ENCODE measurements at regions not wholly inside any gene's neighbourhood (a gene's known extent, or its start where the extent isn't known, plus 50 kb on each side); places are given as distances from the start of the nearest gene placed in this dataset.

GRCh38 chr3:75260-75659 is 121.3 kb upstream of the CHL1 start:
- H3K36me3 Mint-ChIP-seq (ENCODE audit: unreplicated experiment), result no peaks in the 10 kb centered on the region
- H3K4me1 Mint-ChIP-seq (ENCODE audit: low read depth, unreplicated experiment), result peaks cover 27% of the 10 kb centered on the region

GRCh38 chr3:79542-79941 is 117.0 kb upstream of the CHL1 start:
- Mint-ChIP-seq H3K4me1 (ENCODE audit: low read depth, unreplicated experiment) (peaks cover 35% of the 10 kb centered on the region), H3K27me3 (ENCODE audit: unreplicated experiment) (peaks cover 3% of the 10 kb centered on the region), H3K36me3 (ENCODE audit: unreplicated experiment) (no peaks in the 10 kb centered on the region), H3K4me3 (ENCODE audit: unreplicated experiment) (no peak overlapping the region), H3K27ac (ENCODE audit: unreplicated experiment) (no peak overlapping the region), H3K9me3 (ENCODE audit: unreplicated experiment) (peaks cover 9% of the 10 kb centered on the region)
- TF ChIP-seq, protein P1, sequence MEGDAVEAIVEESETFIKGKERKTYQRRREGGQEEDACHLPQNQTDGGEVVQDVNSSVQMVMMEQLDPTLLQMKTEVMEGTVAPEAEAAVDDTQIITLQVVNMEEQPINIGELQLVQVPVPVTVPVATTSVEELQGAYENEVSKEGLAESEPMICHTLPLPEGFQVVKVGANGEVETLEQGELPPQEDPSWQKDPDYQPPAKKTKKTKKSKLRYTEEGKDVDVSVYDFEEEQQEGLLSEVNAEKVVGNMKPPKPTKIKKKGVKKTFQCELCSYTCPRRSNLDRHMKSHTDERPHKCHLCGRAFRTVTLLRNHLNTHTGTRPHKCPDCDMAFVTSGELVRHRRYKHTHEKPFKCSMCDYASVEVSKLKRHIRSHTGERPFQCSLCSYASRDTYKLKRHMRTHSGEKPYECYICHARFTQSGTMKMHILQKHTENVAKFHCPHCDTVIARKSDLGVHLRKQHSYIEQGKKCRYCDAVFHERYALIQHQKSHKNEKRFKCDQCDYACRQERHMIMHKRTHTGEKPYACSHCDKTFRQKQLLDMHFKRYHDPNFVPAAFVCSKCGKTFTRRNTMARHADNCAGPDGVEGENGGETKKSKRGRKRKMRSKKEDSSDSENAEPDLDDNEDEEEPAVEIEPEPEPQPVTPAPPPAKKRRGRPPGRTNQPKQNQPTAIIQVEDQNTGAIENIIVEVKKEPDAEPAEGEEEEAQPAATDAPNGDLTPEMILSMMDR (IDR thresholded peaks at IDR 0.05; ENCODE audit: partially characterized antibody, unreplicated experiment), result no peak
- no peak for DNase-seq

More at GRCh38 chr3:75260-75659, 121.3 kb upstream of the CHL1 start:
- TF ChIP-seq, protein P1 (IDR thresholded peaks at IDR 0.05; ENCODE audit: partially characterized antibody, unreplicated experiment), result no peak
- H3K9me3 Mint-ChIP-seq (ENCODE audit: unreplicated experiment), result no peaks in the 10 kb centered on the region
- no peak for DNase-seq
- H3K27ac Mint-ChIP-seq (ENCODE audit: unreplicated experiment), result no peak overlapping the region
- H3K27me3 Mint-ChIP-seq (ENCODE audit: unreplicated experiment), result no peaks in the 10 kb centered on the region
- H3K4me3 Mint-ChIP-seq (ENCODE audit: unreplicated experiment), result no peak overlapping the region

DNA sequence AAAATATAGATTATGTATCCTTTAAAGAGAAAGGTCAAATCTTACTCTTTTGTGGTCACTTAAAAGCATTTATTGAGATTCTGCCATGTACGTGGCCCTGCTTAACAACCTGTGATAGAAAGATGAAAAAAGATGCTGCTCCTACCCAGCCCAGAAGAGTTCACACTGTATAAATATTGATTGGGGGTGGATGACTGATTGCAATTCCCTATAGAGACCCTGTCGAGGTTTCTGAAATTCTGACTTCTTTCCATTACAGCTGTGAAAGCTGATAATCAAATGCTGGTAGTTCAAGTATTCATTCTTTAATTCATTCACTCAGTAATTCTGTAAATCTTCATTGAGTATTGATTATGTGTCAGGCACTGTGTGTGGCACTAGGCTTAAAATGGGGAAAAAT is 114.1 kb upstream of the CHL1 start:
- TF ChIP-seq, protein P1 (IDR thresholded peaks at IDR 0.05; ENCODE audit: partially characterized antibody, unreplicated experiment), result no peak
- peak overlapping the region; percentile 66 for H3K4me3 Mint-ChIP-seq (ENCODE audit: unreplicated experiment)
- H3K27ac Mint-ChIP-seq (ENCODE audit: unreplicated experiment), result peak overlapping the region; percentile 83
- H3K9me3 Mint-ChIP-seq (ENCODE audit: unreplicated experiment), result peaks cover 12% of the 10 kb centered on the region
- peaks cover 39% of the 10 kb centered on the region for H3K4me1 Mint-ChIP-seq (ENCODE audit: low read depth, unreplicated experiment)
- H3K36me3 Mint-ChIP-seq (ENCODE audit: unreplicated experiment), result no peaks in the 10 kb centered on the region
- H3K27me3 Mint-ChIP-seq (ENCODE audit: unreplicated experiment), result peaks cover 5% of the 10 kb centered on the region
- DNase-seq, result no peak

DNA sequence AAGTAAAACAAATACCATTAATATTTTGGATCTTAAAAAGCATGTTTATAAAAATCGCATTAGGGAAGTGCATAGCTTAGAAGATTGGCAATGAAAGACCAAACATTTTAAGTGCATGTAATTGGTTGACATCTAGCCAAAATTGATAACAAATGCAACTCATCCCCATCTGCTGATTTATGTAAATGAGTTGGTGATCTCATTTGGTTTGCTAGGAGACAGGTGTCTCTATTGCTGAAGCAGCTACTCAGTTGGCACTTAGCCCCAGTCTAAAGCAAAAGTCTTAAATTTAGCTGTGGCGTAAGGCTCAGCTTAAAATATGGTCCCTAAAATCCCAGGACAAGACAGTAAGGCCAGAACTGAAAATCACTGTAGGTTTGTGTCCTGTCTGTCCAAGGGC is 113.5 kb upstream of the CHL1 start:
- TF ChIP-seq, protein P1 (IDR thresholded peaks at IDR 0.05; ENCODE audit: partially characterized antibody, unreplicated experiment), result no peak
- peaks cover 5% of the 10 kb centered on the region for H3K27me3 Mint-ChIP-seq (ENCODE audit: unreplicated experiment)
- H3K4me1 Mint-ChIP-seq (ENCODE audit: low read depth, unreplicated experiment), result peaks cover 40% of the 10 kb centered on the region
- peak overlapping the region; percentile 59 for H3K27ac Mint-ChIP-seq (ENCODE audit: unreplicated experiment)
- DNase-seq, result no peak
- no peak overlapping the region for H3K4me3 Mint-ChIP-seq (ENCODE audit: unreplicated experiment)
- peaks cover 12% of the 10 kb centered on the region for H3K9me3 Mint-ChIP-seq (ENCODE audit: unreplicated experiment)
- H3K36me3 Mint-ChIP-seq (ENCODE audit: unreplicated experiment), result no peaks in the 10 kb centered on the region

- H3K9me3 Mint-ChIP-seq (ENCODE audit: unreplicated experiment), result peaks cover 12% of the 10 kb centered on the region
- no peaks in the 10 kb centered on the region for H3K36me3 Mint-ChIP-seq (ENCODE audit: unreplicated experiment)
- DNase-seq, result no peak
- TF ChIP-seq, protein P1 (IDR thresholded peaks at IDR 0.05; ENCODE audit: partially characterized antibody, unreplicated experiment), result no peak
- H3K27ac Mint-ChIP-seq (ENCODE audit: unreplicated experiment), result peak overlapping the region; percentile 91
- H3K4me1 Mint-ChIP-seq (ENCODE audit: low read depth, unreplicated experiment), result peaks cover 47% of the 10 kb centered on the region
- no peak overlapping the region for H3K4me3 Mint-ChIP-seq (ENCODE audit: unreplicated experiment)
- H3K27me3 Mint-ChIP-seq (ENCODE audit: unreplicated experiment), result peaks cover 5% of the 10 kb centered on the region
These were observed 111.4 kb upstream of the CHL1 start for GRCh38 chr3:85180-85579.
